Neural cell (in vitro differentiated cells): ENCODE measurements at regions not wholly inside any gene's neighbourhood (a gene's known extent, or its start where the extent isn't known, plus 50 kb on each side); places are given as distances from the start of the nearest gene placed in this dataset.
A peak's percentile ranks its signal among the peaks of the same experiment; 100 is the strongest.

ENCODE experiments used
- H2AFZ ChIP-seq: fragments of 200-600, 300-800 bp; sonication (generic), shearing (Covaris generic); 2 replicates; pipeline ENCODE4 v1.6.0; 2014; ENCODE audit warnings: low read depth, mild to moderate bottlenecking, antibody characterized with exemption, low read length, moderate library complexity
- H3F3A ChIP-seq: fragments of 200-600 bp; shearing (Covaris generic); 2 replicates; pipeline ENCODE4 v1.6.1; 2016; ENCODE audit warnings: mild to moderate bottlenecking, moderate library complexity, mixed read lengths, antibody characterized with exemption, low read length; ENCODE audit not compliant: insufficient read depth, poor library complexity, severe bottlenecking
- H3K27ac ChIP-seq: fragments of 200-600, 300-800 bp; sonication (generic), shearing (Covaris generic); 2 replicates; pipeline ENCODE4 v1.5.1; 2014; ENCODE audit warnings: mild to moderate bottlenecking, low read length, moderate library complexity
- H3K27me3 ChIP-seq: fragments of 300-800, 200-600 bp; sonication (generic), shearing (Covaris generic); 2 replicates; pipeline ENCODE4 v1.6.0; 2014; ENCODE audit warnings: mild to moderate bottlenecking, low read depth, low read length, moderate library complexity; ENCODE audit not compliant: insufficient read depth
- H3K36me3 ChIP-seq: fragments of 300-800, 200-600 bp; sonication (generic), shearing (Covaris generic); 2 replicates; pipeline ENCODE4 v1.5.1; 2014; ENCODE audit warnings: mild to moderate bottlenecking, antibody characterized with exemption, low read length, moderate library complexity; ENCODE audit not compliant: insufficient read depth
- H3K4me2 ChIP-seq: fragments of 300-800, 200-600 bp; sonication (generic), shearing (Covaris generic); 2 replicates; pipeline ENCODE4 v1.6.0; 2014; ENCODE audit warnings: mild to moderate bottlenecking, low read length
- H3K4me3 ChIP-seq: fragments of 300-800, 200-600 bp; sonication (generic), shearing (Covaris generic); 2 replicates; pipeline ENCODE4 v1.5.1; 2014; ENCODE audit warnings: mild to moderate bottlenecking, low read length, moderate library complexity
- H3K79me2 ChIP-seq: fragments of 200-600 bp; shearing (Covaris generic); replicated peaks from 2 replicates; pipeline ENCODE4 v1.6.0; 2014; ENCODE audit warnings: mild to moderate bottlenecking, low read length, moderate library complexity; ENCODE audit not compliant: insufficient read depth
- H3K9ac ChIP-seq: fragments of 300-800, 200-600 bp; sonication (generic), shearing (Covaris generic); 2 replicates; pipeline ENCODE4 v1.6.1; 2016; ENCODE audit warnings: mild to moderate bottlenecking, low read length, mixed read lengths
- H3K9me2 ChIP-seq: fragments of 200-600 bp; shearing (Covaris generic); 2 replicates; pipeline ENCODE4 v1.6.1; 2016; ENCODE audit warnings: mild to moderate bottlenecking, low read length, mixed read lengths; ENCODE audit not compliant: insufficient read depth
- H3K9me3 ChIP-seq: fragments of 200-600, 300-800 bp; sonication (generic), shearing (Covaris generic); 2 replicates; pipeline ENCODE4 v1.6.1; 2016; ENCODE audit warnings: mild to moderate bottlenecking, mixed run types, low read length, moderate library complexity, mixed read lengths
- H4K20me1 ChIP-seq: fragments of 200-600 bp; shearing (Covaris generic); 2 replicates; pipeline ENCODE4 v1.6.1; 2016; ENCODE audit warnings: mild to moderate bottlenecking, mixed run types; ENCODE audit not compliant: insufficient read depth
- CTCF ChIP-seq: fragments of 450-650 bp; IDR thresholded peaks from 2 replicates; pipeline ENCODE4 v1.5.1; 2014; ENCODE audit warnings: antibody characterized with exemption, mild to moderate bottlenecking, moderate library complexity; ENCODE audit not compliant: poor library complexity, severe bottlenecking
- EP300 ChIP-seq: fragments of 450-650 bp; conservative IDR thresholded peaks from 2 replicates; pipeline ENCODE4 v1.6.1; 2014; ENCODE audit warnings: antibody characterized with exemption, mild to moderate bottlenecking, moderate library complexity; ENCODE audit not compliant: poor library complexity, severe bottlenecking
- EZH2 ChIP-seq: fragments of 200-600, 300-800 bp; shearing (Covaris generic), sonication (generic); IDR thresholded peaks from 2 replicates; pipeline ENCODE4 v1.6.1; 2014; ENCODE audit warnings: antibody characterized with exemption, low read length, borderline replicate concordance, mild to moderate bottlenecking; ENCODE audit not compliant: insufficient read depth, poor library complexity, severe bottlenecking
- MXI1 ChIP-seq: fragments of 450-650 bp; conservative IDR thresholded peaks from 2 replicates; pipeline ENCODE4 v1.6.1; 2014; ENCODE audit warnings: antibody characterized with exemption, mild to moderate bottlenecking; ENCODE audit not compliant: poor library complexity, severe bottlenecking
- POLR2AphosphoS5 ChIP-seq: IDR thresholded peaks from 2 replicates; pipeline ENCODE4 v1.6.1; 2012
- RAD21 ChIP-seq: fragments of 450-650 bp; conservative IDR thresholded peaks from 2 replicates; pipeline ENCODE4 v1.6.1; 2014; ENCODE audit warnings: antibody characterized with exemption, mild to moderate bottlenecking, moderate library complexity
- REST ChIP-seq: IDR thresholded peaks from 2 replicates; pipeline ENCODE4 v1.6.1; 2012; ENCODE audit warnings: borderline replicate concordance
- SMC3 ChIP-seq: fragments of 450-650 bp; conservative IDR thresholded peaks from 2 replicates; pipeline ENCODE4 v1.6.1; 2014; ENCODE audit warnings: antibody characterized with exemption, mild to moderate bottlenecking, moderate library complexity; ENCODE audit not compliant: poor library complexity
- TAF1 ChIP-seq: IDR thresholded peaks from 2 replicates; pipeline ENCODE4 v1.6.1; 2012; ENCODE audit warnings: low read depth

DNA sequence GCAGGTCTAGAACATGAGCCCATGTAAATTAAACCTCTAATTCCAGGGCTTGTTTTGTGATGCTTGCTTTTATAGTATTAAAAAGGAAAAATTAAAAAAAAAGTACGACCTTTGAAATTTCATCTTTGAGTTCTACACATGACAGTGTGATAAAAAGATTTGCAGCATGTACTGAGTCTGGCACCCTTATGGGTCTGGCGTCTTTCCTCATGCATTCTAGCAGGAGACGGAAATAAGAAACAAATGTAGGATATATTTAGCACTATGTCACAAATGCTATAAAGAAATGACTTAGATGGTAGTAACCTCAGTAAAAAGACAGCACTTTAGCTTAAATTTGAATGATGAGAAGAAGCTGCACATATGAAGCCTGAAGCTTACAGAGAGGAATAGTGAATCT is 1474.3 kb upstream of the CDH6 start:
- Histone ChIP-seq H3K9me3 (no peaks in the 10 kb centered on the region), H3K27me3 (no peaks in the 10 kb centered on the region), H2AFZ (no peak overlapping the region), H3K9ac (no peak overlapping the region), H3K36me3 (no peaks in the 10 kb centered on the region), H3K9me2 (no peaks in the 10 kb centered on the region), H3K4me2 (no peak overlapping the region), H3F3A (no peaks in the 10 kb centered on the region), H3K27ac (no peak overlapping the region), H3K79me2 (no peaks in the 10 kb centered on the region), H4K20me1 (no peaks in the 10 kb centered on the region), H3K4me3 (no peak overlapping the region)
- TF ChIP-seq MXI1 (no peak), CTCF (no peak), EP300 (no peak), SMC3 (no peak), TAF1 (no peak), REST (no peak), RAD21 (no peak), EZH2 (no peak), POLR2AphosphoS5 (no peak)

- TF ChIP-seq TAF1 (no peak), EP300 (peak; percentile 95), REST (peak; percentile 36), CTCF (no peak), POLR2AphosphoS5 (peak; percentile 6), RAD21 (no peak), MXI1 (no peak), EZH2 (no peak), SMC3 (no peak)
- Histone ChIP-seq H4K20me1 (no peaks in the 10 kb centered on the region), H3K9me2 (no peaks in the 10 kb centered on the region), H3K4me3 (no peak overlapping the region), H3K9me3 (no peaks in the 10 kb centered on the region), H3K36me3 (no peaks in the 10 kb centered on the region), H3K27ac (no peak overlapping the region), H3K27me3 (no peaks in the 10 kb centered on the region), H3K79me2 (no peaks in the 10 kb centered on the region), H2AFZ (no peak overlapping the region), H3K9ac (no peak overlapping the region), H3F3A (no peaks in the 10 kb centered on the region), H3K4me2 (no peak overlapping the region)
These were observed 1478.3 kb upstream of the CDH6 start for GRCh38 chr5:29715167-29715566.
